ENCODE measurements at regions not wholly inside any gene's neighbourhood (a gene's known extent, or its start where the extent isn't known, plus 50 kb on each side); places are given as distances from the start of the nearest gene placed in this dataset.

DNA sequence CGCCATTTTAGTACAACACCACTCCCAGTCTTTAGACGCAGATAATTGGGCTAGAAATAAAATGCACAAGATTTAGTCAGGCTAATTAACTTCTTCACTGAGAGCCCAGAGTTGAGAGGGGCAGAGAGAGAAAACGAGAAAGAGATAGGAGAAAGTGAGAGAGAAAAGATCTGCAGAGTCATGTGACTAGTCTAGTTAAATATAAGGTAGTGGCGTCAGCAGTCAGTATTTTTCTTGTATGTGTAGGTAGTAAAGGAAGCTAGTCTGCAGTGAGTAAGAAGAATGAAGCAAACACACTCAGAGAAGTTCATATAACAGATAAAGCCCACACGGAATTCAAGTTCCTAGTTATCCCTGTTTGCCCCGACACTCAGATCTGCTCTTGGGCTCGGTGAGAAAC is 392.6 kb upstream of the ERCC4 start:
- Histone ChIP-seq H3K36me3 (no peaks in the 10 kb centered on the region), H3K9me3 (no peaks in the 10 kb centered on the region), H3K4me1 (no peaks in the 10 kb centered on the region), H3K4me3 (no peak overlapping the region), H3K27ac (no peak overlapping the region), H3K27me3 (ENCODE audit: low read depth) (no peaks in the 10 kb centered on the region)
- no peak for ATAC-seq
- intact Hi-C loops (cut with DNase I) = no loop called here
- TF ChIP-seq, protein P1, sequence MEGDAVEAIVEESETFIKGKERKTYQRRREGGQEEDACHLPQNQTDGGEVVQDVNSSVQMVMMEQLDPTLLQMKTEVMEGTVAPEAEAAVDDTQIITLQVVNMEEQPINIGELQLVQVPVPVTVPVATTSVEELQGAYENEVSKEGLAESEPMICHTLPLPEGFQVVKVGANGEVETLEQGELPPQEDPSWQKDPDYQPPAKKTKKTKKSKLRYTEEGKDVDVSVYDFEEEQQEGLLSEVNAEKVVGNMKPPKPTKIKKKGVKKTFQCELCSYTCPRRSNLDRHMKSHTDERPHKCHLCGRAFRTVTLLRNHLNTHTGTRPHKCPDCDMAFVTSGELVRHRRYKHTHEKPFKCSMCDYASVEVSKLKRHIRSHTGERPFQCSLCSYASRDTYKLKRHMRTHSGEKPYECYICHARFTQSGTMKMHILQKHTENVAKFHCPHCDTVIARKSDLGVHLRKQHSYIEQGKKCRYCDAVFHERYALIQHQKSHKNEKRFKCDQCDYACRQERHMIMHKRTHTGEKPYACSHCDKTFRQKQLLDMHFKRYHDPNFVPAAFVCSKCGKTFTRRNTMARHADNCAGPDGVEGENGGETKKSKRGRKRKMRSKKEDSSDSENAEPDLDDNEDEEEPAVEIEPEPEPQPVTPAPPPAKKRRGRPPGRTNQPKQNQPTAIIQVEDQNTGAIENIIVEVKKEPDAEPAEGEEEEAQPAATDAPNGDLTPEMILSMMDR (IDR thresholded peaks at IDR 0.05) = no peak
- DNase-seq = no peak

DNA sequence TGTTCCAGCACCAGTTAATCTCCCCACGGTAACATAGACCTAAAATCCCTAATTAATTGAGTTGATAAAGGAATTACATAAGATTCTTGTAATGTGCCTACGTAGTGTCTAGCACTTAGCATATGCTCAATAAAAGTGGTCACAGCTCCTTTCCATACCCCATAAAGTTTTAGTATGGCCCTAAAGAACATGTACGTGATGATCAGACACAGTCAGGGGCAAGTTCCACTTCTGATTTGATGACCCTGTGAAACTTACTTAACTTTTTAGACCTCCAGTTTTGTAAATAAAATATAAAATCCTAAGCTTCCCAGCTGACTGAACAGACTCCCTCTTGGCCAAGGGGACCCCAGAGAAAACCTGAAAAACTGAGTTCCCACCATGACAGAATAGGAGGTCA is 391.3 kb upstream of the ERCC4 start:
- Histone ChIP-seq H3K4me3 (no peak overlapping the region), H3K9me3 (no peaks in the 10 kb centered on the region), H3K27ac (no peak overlapping the region), H3K36me3 (no peaks in the 10 kb centered on the region), H3K4me1 (no peaks in the 10 kb centered on the region), H3K27me3 (ENCODE audit: low read depth) (no peaks in the 10 kb centered on the region)
- DNase-seq = no peak
- TF ChIP-seq, protein P1 (IDR thresholded peaks at IDR 0.05) = no peak
- intact Hi-C loops (cut with DNase I) = no loop called here
- ATAC-seq = no peak

DNA sequence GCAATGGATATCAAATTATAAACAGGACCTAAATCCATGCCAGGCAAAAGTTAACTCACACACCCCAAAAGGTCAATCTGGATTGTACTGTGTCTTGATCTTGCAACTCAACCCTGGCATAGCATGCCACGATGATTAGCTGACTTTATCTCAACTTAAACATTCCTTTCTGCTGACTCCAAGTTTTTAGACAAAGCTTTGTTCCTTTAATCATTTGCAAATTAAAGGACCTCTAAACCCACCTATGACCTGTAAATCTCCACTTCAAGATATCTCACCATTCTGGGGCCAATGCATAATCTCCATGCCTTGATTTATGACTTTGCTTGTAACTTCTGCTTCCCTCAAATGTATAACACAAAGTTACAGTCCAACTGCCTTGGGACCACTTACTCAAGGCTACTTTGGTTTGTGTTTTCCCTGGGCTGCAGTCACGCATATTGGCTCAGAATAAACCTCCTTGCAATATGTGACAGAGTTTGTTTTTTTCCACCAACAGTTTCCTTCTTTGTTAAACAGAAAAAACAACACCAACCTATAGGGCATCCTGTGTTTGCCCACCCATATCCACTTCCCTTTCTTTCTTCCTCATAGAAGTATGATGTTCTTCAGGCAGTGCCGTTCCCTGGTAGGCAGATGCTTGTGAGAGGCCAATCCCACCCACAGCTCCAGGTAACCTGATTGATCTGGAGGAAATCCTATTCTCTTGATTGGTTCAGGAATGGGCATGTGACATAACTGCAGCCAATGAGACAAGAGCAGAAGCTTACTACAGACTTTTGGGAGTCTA is 390.6 kb upstream of the ERCC4 start:
- no peaks in the 10 kb centered on the region for H3K4me1 ChIP-seq
- H3K36me3 ChIP-seq = no peaks in the 10 kb centered on the region
- H3K27me3 ChIP-seq (ENCODE audit: low read depth) = no peaks in the 10 kb centered on the region
- TF ChIP-seq, protein P1 (IDR thresholded peaks at IDR 0.05) = no peak
- no peak overlapping the region for H3K4me3 ChIP-seq
- no peak overlapping the region for H3K27ac ChIP-seq
- ATAC-seq = no peak
- intact Hi-C loops (cut with DNase I) = no loop called here
- no peak for DNase-seq
- no peaks in the 10 kb centered on the region for H3K9me3 ChIP-seq

DNA sequence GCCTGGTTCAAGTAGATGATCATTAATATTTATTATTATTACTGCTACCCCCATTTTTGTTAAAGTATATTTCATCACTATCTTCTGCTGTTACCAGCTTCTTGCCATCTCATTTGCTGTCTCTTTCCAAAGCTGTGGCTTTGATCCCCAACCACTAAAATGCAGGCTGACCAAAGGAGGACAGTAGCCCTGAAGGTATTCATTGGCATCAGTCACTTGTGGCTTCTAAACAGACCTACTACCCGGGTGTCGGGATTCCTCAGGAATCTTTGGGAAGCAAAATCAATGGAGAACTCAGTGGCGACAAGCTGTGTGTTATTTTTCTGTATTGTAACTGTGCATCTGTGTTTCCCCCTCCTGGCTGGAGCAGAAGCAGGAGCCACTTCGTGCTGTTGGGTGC is 379.2 kb upstream of the ERCC4 start:
- intact Hi-C loops (cut with DNase I) = no loop called here
- no peaks in the 10 kb centered on the region for H3K4me1 ChIP-seq
- ATAC-seq (no peak), DNase-seq (no peak)
- no peak overlapping the region for H3K4me3 ChIP-seq
- no peaks in the 10 kb centered on the region for H3K36me3 ChIP-seq
- no peaks in the 10 kb centered on the region for H3K9me3 ChIP-seq
- H3K27me3 ChIP-seq (ENCODE audit: low read depth) = no peaks in the 10 kb centered on the region
- H3K27ac ChIP-seq = no peak overlapping the region
- TF ChIP-seq, protein P1 (IDR thresholded peaks at IDR 0.05) = no peak

DNA sequence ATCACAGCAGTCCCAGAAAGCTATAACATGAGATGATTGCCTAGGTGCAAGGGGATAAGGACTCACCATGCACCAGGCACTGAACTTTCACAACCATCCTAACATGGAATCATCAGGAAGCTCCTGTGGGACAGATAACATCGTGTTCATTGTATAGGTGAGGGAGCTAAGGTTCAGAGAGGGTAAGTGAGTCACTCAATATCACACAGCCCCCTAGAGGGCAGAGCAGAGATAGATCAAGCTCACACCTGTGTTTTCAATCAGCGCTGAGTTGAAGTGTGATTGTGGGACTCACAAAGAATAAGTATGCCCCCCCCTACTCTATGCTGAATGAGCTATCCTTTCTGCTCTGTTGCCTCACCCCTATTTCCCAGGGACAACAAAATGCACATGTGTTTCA is 377.7 kb upstream of the ERCC4 start:
- no peak for ATAC-seq
- Histone ChIP-seq H3K4me1 (no peaks in the 10 kb centered on the region), H3K36me3 (no peaks in the 10 kb centered on the region), H3K27ac (no peak overlapping the region), H3K9me3 (no peaks in the 10 kb centered on the region), H3K4me3 (no peak overlapping the region), H3K27me3 (ENCODE audit: low read depth) (no peaks in the 10 kb centered on the region)
- DNase-seq = no peak
- TF ChIP-seq, protein P1 (IDR thresholded peaks at IDR 0.05) = no peak
- intact Hi-C loops (cut with DNase I) = no loop called here
